GM12878 (cell line): ENCODE measurements at regions not wholly inside any gene's neighbourhood (a gene's known extent, or its start where the extent isn't known, plus 50 kb on each side); places are given as distances from the start of the nearest gene placed in this dataset.

Experiments
- ATAC-seq: fragments of 200-7000 bp; cut with Tn5 transposase; 3 replicates; pipeline ENCODE4 v1.9.1; 2020; ENCODE audit warnings: mild to moderate bottlenecking, moderate library complexity
- BruUV-seq: library from RNA; stranded (reverse); fragments of 400-500 nt; replicated peaks from 2 replicates; lab custom pipeline; 2021; lab: Mats Ljungman, UMichigan
- CTCF ChIA-PET: fragments of 300-600 bp; sonication (Branson Sonifier 250); formaldehyde crosslinking; extraction: SDS; loops from one replicate; lab custom pipeline; 2021; ENCODE audit warnings: inconsistent platforms; lab: Yijun Ruan, JAX
- POLR2A ChIA-PET: fragments of 350-600 bp; formaldehyde crosslinking; extraction: SDS; loops from one replicate; lab custom pipeline; 2021; ENCODE audit warnings: inconsistent platforms; lab: Charles Lee
- RAD21 ChIA-PET: fragments of 300-600 bp; sonication (Branson Sonifier 250); formaldehyde crosslinking; loops from one replicate; lab custom pipeline; 2023; ENCODE audit warnings: antibody characterized with exemption; ENCODE audit not compliant: unreplicated experiment; lab: Charles Lee
- SMC1A ChIA-PET: fragments of 300-600 bp; sonication (Branson Sonifier 250); formaldehyde crosslinking; loops from one replicate; lab custom pipeline; 2023; ENCODE audit not compliant: unreplicated experiment, uncharacterized antibody; lab: Charles Lee
- DNase-seq: peaks from one replicate; pipeline ENCODE4 v3.0.0-alpha.2; 2011; ENCODE audit warnings: low read depth, low spot score
- FAIRE-seq: peaks from 3 replicates; lab custom pipeline; 2011; peaks lifted over from hg19 to GRCh38; lab: Jason Lieb, UNC
- H2AFZ ChIP-seq: 2 replicates; pipeline ENCODE4 v1.6.0; 2011; ENCODE audit warnings: low read depth, low read length, control low read depth; ENCODE audit not compliant: control insufficient read depth
- H3K27ac ChIP-seq: 2 replicates; pipeline ENCODE4 v1.5.1; 2011; ENCODE audit warnings: control low read depth; ENCODE audit not compliant: control insufficient read depth, insufficient read depth
- H3K27me3 ChIP-seq, 2 experiments: replicated peaks in 1 of 2; 2 replicates each; pipeline versions ENCODE4 v1.6.0 to v1.6.1; 2011; ENCODE audit warnings: low read length in 1 of 2; ENCODE audit not compliant: control insufficient read depth in 2 of 2, insufficient read depth in 2 of 2
- H3K36me3 ChIP-seq, 2 experiments: 2 replicates each; pipeline ENCODE4 v1.5.1; 2011; ENCODE audit warnings: low read length in 1 of 2; ENCODE audit not compliant: control insufficient read depth in 2 of 2, insufficient read depth in 2 of 2
- H3K4me1 ChIP-seq: 2 replicates; pipeline ENCODE4 v1.6.1; 2011; ENCODE audit warnings: mild to moderate bottlenecking, low read length, moderate library complexity, mixed read lengths; ENCODE audit not compliant: control insufficient read depth, insufficient read depth
- H3K4me2 ChIP-seq: 2 replicates; pipeline ENCODE4 v1.6.0; 2011; ENCODE audit warnings: control low read depth; ENCODE audit not compliant: control insufficient read depth, insufficient read depth
- H3K4me3 ChIP-seq: fragments of 200-600 bp; sonication (generic); 2 replicates; pipeline ENCODE4 v1.5.1; 2016
- H3K79me2 ChIP-seq: 2 replicates; pipeline ENCODE4 v1.6.0; 2011; ENCODE audit warnings: low read length; ENCODE audit not compliant: control insufficient read depth, insufficient read depth
- H3K9ac ChIP-seq: 2 replicates; pipeline ENCODE4 v1.8.0; 2011; ENCODE audit warnings: low read length, control low read depth, mixed read lengths; ENCODE audit not compliant: control insufficient read depth, insufficient read depth
- H3K9me3 ChIP-seq: replicated peaks from 3 replicates; pipeline ENCODE4 v1.5.1; 2011; ENCODE audit warnings: mild to moderate bottlenecking, low read length; ENCODE audit not compliant: control insufficient read depth, insufficient read depth
- H4K20me1 ChIP-seq: 2 replicates; pipeline ENCODE4 v1.6.0; 2011; ENCODE audit not compliant: control insufficient read depth, insufficient read depth
- CUX1 ChIP-seq: IDR thresholded peaks from 2 replicates; pipeline ENCODE4 v1.6.1; 2012; ENCODE audit warnings: improper control_type of control experiment, low read depth, low read length; ENCODE audit not compliant: insufficient replicate concordance
- WGBS: methylation state at CpG from one replicate; pipeline ENCODE4 v1.1.6; 2016; ENCODE audit warnings: low lambda C conversion rate; ENCODE audit not compliant: insufficient replicate concordance, insufficient coverage; ENCODE audit errors: missing lambda C conversion rate; 5-methylcytosine and 5-hydroxymethylcytosine counted together
- in situ Hi-C: fragments of 300-500 bp; cut with MboI; formaldehyde crosslinking; loops from 9 replicates; pipeline ENCODE4 v1.14.3; 2018; ENCODE audit warnings: mixed read lengths
- intact Hi-C: fragments of 100-400 bp; cut with micrococcal nuclease; formaldehyde crosslinking; loops from one replicate; pipeline ENCODE4 v1.14.2; 2022; ENCODE audit not compliant: unreplicated experiment
- TF ChIP-seq, protein P1 (sequence below): fragments of 450-650 bp; IDR thresholded peaks from 2 replicates; pipeline ENCODE4 v1.6.1; 2016; ENCODE audit warnings: mild to moderate bottlenecking

DNA sequence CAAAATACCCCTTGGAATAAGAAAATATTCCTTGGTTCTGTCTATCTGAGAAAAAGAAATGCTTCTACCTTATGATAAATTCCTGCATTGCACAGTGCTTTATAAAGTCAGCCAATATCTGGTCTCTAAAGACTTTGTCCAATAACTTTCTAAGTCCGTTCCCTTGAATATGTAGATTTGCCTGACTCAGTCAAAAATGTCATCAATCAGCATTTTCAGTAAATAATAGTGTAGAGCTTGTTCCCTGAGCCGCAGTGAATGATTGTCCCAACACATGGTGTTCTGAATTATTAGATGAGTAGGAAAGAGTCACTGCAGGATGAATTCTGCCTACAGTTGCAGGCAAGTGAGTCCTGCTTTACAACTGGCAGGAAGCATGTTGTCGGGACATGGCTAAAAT is 316.8 kb upstream of the RBMS1 start:
- H3K36me3 ChIP-seq: no peaks in the 10 kb centered on the region
- RAD21 ChIA-PET: no interaction called here
- no peak for DNase-seq
- POLR2A ChIA-PET: no interaction called here
- no peak overlapping the region for H3K4me2 ChIP-seq
- no peak overlapping the region for H3K9ac ChIP-seq
- H4K20me1 ChIP-seq: no peaks in the 10 kb centered on the region
- SMC1A ChIA-PET: no interaction called here
- in situ Hi-C loops: no loop called here
- H3K9me3 ChIP-seq: no peaks in the 10 kb centered on the region; the same call in 2 of the 3 replicates
- no peaks in the 10 kb centered on the region for H3K79me2 ChIP-seq
- H3K27me3 ChIP-seq: no peaks in the 10 kb centered on the region
- no peaks in the 10 kb centered on the region for H3K4me1 ChIP-seq
- H2AFZ ChIP-seq: no peak overlapping the region
- H3K27ac ChIP-seq: no peak overlapping the region
- no peak for FAIRE-seq
- CTCF ChIA-PET: no interaction called here
- TF ChIP-seq, protein P1, sequence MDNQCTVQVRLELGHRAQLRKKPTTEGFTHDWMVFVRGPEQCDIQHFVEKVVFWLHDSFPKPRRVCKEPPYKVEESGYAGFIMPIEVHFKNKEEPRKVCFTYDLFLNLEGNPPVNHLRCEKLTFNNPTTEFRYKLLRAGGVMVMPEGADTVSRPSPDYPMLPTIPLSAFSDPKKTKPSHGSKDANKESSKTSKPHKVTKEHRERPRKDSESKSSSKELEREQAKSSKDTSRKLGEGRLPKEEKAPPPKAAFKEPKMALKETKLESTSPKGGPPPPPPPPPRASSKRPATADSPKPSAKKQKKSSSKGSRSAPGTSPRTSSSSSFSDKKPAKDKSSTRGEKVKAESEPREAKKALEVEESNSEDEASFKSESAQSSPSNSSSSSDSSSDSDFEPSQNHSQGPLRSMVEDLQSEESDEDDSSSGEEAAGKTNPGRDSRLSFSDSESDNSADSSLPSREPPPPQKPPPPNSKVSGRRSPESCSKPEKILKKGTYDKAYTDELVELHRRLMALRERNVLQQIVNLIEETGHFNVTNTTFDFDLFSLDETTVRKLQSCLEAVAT: no peak
- TF ChIP-seq CUX1: no peak
- intact Hi-C loops: no loop called here
- no TSS peak for BruUV-seq
- WGBS: 36% methylated on average over 3 of the region's 3 CpGs
- no peak for ATAC-seq
- no peak overlapping the region for H3K4me3 ChIP-seq
